Uterus (tissue), 3 donors: ENCODE measurements at regions not wholly inside any gene's neighbourhood (a gene's known extent, or its start where the extent isn't known, plus 50 kb on each side); places are given as distances from the start of the nearest gene placed in this dataset.

Experiments used
- DNase-seq, 2 donors: peaks; one replicate each; pipeline ENCODE4 v3.0.0-alpha.2; 2019 to 2020
- H3K27ac ChIP-seq, 2 donors: fragments of 200-600 bp; sonication (generic); 1 replicate in 1 of 2; 2 replicates in 1 of 2; pipeline ENCODE4 v1.5.1; 2016 to 2018
- H3K27me3 ChIP-seq, 2 donors: fragments of 200-600 bp; sonication (generic); one replicate each; pipeline ENCODE4 v1.5.1; 2018 to 2019; ENCODE audit warnings: control low read depth in 1 of 2
- H3K36me3 ChIP-seq, 2 donors: fragments of 200-600 bp; sonication (generic); one replicate each; pipeline ENCODE4 v1.5.1; 2019; ENCODE audit warnings: control low read depth in 1 of 2
- H3K4me1 ChIP-seq, 2 donors: fragments of 200-600 bp; sonication (generic); one replicate each; pipeline ENCODE4 v1.5.1; 2018 to 2019; ENCODE audit warnings: control low read depth in 1 of 2
- H3K4me3 ChIP-seq, 2 donors: fragments of 200-600 bp; sonication (generic); 1 replicate in 1 of 2; 2 replicates in 1 of 2; pipeline ENCODE4 v1.5.1; 2018 to 2019; ENCODE audit warnings: mild to moderate bottlenecking in 1 of 2
- H3K9me3 ChIP-seq, 2 donors: fragments of 200-600 bp; sonication (generic); one replicate each; pipeline ENCODE4 v1.5.1; 2019; ENCODE audit warnings: control low read depth in 1 of 2
- CTCF ChIP-seq, 4 experiments: fragments of 200-600 bp in 2 of 4; fragments of 450-650 bp in 2 of 4; sonication (generic) in 2 of 4; IDR thresholded peaks; one replicate each; pipeline ENCODE4 v1.5.1; 2016 to 2019; ENCODE audit warnings: antibody characterized with exemption in 4 of 4, mild to moderate bottlenecking in 2 of 4, moderate library complexity in 1 of 4
- POLR2A ChIP-seq, 2 donors: fragments of 450-650 bp; IDR thresholded peaks; one replicate each; pipeline ENCODE4 v1.6.1; 2016; ENCODE audit warnings: antibody characterized with exemption in 2 of 2, mild to moderate bottlenecking in 1 of 2, moderate library complexity in 1 of 2
- intact Hi-C: fragments of 100-400 bp; cut with DNase I; formaldehyde crosslinking; loops from one replicate; pipeline ENCODE4 v1.15.1; 2023; ENCODE audit warnings: low total_unique reads
- donor health status: DM: yes; HTN: yes; CAD: no.

DNA sequence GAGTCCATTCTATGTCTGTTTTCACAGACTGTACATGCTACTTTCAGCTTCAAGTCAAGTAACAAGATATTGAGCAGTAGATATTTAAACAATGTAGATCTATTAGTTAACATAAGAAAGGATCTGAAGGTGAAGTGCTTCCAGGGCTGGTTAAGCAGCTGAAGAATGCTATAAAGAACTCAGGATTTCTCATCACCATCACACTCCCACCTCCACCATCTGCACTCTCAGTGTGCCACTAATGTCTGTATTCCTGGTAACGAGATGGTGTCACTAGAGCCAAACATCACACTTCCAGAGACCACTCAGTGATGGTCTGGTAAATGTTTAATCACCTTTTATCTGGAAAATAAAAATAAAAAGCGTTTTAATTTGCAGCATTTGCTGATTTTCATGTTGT, 224.0 kb upstream of the FERD3L start:
- H3K36me3 ChIP-seq, result no peaks in the 10 kb centered on the region
- intact Hi-C loops, result no loop called here
- TF ChIP-seq CTCF (IDR thresholded peaks at IDR 0.05) (no peak), POLR2A (IDR thresholded peaks at IDR 0.05) (no peak)
- H3K27ac ChIP-seq, result no peak overlapping the region
- no peak for DNase-seq
- H3K4me1 ChIP-seq, result no peaks in the 10 kb centered on the region
- no peaks in the 10 kb centered on the region for H3K27me3 ChIP-seq
- H3K9me3 ChIP-seq, result no peaks in the 10 kb centered on the region
- no peak overlapping the region for H3K4me3 ChIP-seq

DNA sequence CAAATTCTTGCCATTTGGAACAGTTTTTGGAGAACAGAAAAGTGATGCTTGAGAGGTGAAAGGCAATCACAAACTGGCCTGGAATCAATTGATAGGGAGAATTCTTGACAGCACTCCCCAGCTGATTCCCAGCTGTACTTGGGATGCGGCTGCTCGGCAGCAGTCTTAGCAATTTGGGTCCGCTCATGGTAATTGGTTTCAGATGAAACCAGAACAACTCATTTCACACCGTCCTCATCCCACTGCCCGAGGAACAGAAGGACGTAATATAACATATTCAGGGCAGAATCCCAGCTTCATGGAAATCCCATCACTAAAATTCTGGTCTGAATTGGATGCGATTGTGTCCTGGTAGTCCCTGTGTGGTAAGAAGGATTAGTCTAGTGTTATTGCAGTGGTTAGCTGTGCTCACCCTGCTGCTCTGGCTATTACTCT, 223.3 kb upstream of the FERD3L start:
- Histone ChIP-seq H3K9me3 (no peaks in the 10 kb centered on the region), H3K27ac (no peak overlapping the region), H3K4me3 (no peak overlapping the region), H3K27me3 (no peaks in the 10 kb centered on the region), H3K36me3 (no peaks in the 10 kb centered on the region), H3K4me1 (no peaks in the 10 kb centered on the region)
- intact Hi-C loops, result no loop called here
- TF ChIP-seq POLR2A (IDR thresholded peaks at IDR 0.05) (no peak), CTCF (IDR thresholded peaks at IDR 0.05) (no peak)
- no peak for DNase-seq

DNA sequence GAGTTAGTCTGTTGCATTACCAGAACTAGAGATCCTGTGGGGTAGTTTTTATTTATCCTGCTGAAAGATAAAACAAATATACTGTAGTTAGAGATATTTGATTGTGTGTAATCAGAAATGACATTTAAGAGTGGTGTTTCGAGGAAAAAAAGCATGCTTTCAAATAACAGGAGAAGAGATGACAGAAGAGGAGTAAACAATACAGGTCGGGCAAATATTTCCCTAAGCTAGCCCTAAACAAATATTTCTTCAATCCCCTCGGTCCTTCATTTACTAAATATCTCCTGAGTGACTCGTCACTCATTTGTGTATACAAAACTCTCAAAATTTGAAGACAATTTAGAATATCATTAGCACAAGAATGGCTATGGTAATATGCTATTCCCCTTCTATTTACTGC, 219.7 kb upstream of the FERD3L start:
- intact Hi-C loops, result no loop called here
- Histone ChIP-seq H3K27me3 (no peaks in the 10 kb centered on the region), H3K27ac (no peak overlapping the region), H3K9me3 (no peaks in the 10 kb centered on the region), H3K4me1 (no peaks in the 10 kb centered on the region), H3K4me3 (no peak overlapping the region), H3K36me3 (no peaks in the 10 kb centered on the region)
- TF ChIP-seq POLR2A (IDR thresholded peaks at IDR 0.05) (no peak), CTCF (IDR thresholded peaks at IDR 0.05) (no peak)
- no peak for DNase-seq

- Histone ChIP-seq H3K4me1 (no peaks in the 10 kb centered on the region), H3K27me3 (no peaks in the 10 kb centered on the region), H3K27ac (no peak overlapping the region), H3K9me3 (no peaks in the 10 kb centered on the region), H3K36me3 (no peaks in the 10 kb centered on the region), H3K4me3 (no peak overlapping the region)
- TF ChIP-seq CTCF (IDR thresholded peaks at IDR 0.05) (no peak), POLR2A (IDR thresholded peaks at IDR 0.05) (no peak)
- no peak for DNase-seq
- intact Hi-C loops, result no loop called here
These were observed 216.9 kb upstream of the FERD3L start for GRCh38 chr7:19362099-19362498.

DNA sequence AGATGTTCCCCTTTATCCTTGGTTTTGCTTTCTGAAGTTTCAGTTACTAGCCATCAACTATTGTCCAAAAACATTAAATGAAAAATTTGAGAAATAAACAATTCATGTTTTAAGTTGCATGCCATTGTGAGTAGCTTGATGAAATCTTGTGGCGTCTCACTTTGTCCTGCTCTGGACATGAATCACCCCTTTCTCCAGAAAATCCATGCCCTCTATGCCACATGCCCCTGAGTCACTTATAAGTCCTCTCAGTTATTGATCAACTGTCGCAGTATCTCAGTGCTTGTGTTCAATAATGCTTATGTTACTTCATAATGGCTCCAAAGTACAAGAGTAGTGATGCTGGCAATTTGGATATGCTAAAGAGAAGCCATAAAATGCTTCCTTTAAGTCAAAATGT, 208.0 kb upstream of the FERD3L start:
- intact Hi-C loops, result no loop called here

More for the DNA sequence above, 208.0 kb upstream of the FERD3L start:
- no peak for DNase-seq
- no peaks in the 10 kb centered on the region for H3K9me3 ChIP-seq
- no peak overlapping the region for H3K27ac ChIP-seq
- no peaks in the 10 kb centered on the region for H3K36me3 ChIP-seq
- no peaks in the 10 kb centered on the region for H3K27me3 ChIP-seq
- H3K4me3 ChIP-seq, result no peak overlapping the region
- no peak for TF ChIP-seq CTCF (IDR thresholded peaks at IDR 0.05)
- TF ChIP-seq POLR2A (IDR thresholded peaks at IDR 0.05), result no peak
- no peaks in the 10 kb centered on the region for H3K4me1 ChIP-seq
